ENCODE measurements at regions not wholly inside any gene's neighbourhood (a gene's known extent, or its start where the extent isn't known, plus 50 kb on each side); places are given as distances from the start of the nearest gene placed in this dataset.

- TF ChIP-seq CTCF (IDR thresholded peaks at IDR 0.05) (no peak), POLR2A (IDR thresholded peaks at IDR 0.05) (no peak)
Measured at GRCh38 chr13:89407357-89407756, 1736.2 kb downstream of the SLITRK5 start.

Measured in prostate gland (tissue), 2 donors.